OCI-LY7 (cell line): ENCODE measurements at regions not wholly inside any gene's neighbourhood (a gene's known extent, or its start where the extent isn't known, plus 50 kb on each side); places are given as distances from the start of the nearest gene placed in this dataset.

Experiments used
- BruUV-seq: library from RNA; stranded (reverse); fragments of 400-500 nt; replicated peaks from 2 replicates; lab custom pipeline; 2021; lab: Mats Ljungman, UMichigan
- CTCF ChIA-PET: fragments of 300-600 bp; sonication (Branson Sonifier 250); formaldehyde crosslinking; loops from one replicate; lab custom pipeline; 2022; ENCODE audit warnings: antibody characterized with exemption; ENCODE audit not compliant: unreplicated experiment; lab: Charles Lee
- POLR2A ChIA-PET: fragments of 300-600 bp; sonication (Branson Sonifier 250); formaldehyde crosslinking; loops from one replicate; lab custom pipeline; 2022; ENCODE audit warnings: antibody characterized with exemption; lab: Charles Lee
- DNase-seq: peaks from one replicate; pipeline ENCODE4 v3.0.0-alpha.2; 2015; ENCODE audit warnings: low spot score
- H2AFZ ChIP-seq: fragments of 200-600 bp; sonication (generic), shearing (Covaris generic); 2 replicates; pipeline ENCODE4 v1.6.1; 2014; ENCODE audit warnings: mild to moderate bottlenecking, antibody characterized with exemption, low read length, moderate library complexity
- H3K27ac ChIP-seq: fragments of 200-600 bp; sonication (generic); 2 replicates; pipeline ENCODE4 v1.5.1; 2014; ENCODE audit warnings: mixed run types, low read depth, mild to moderate bottlenecking, moderate library complexity, low read length, inconsistent platforms; ENCODE audit not compliant: poor library complexity, severe bottlenecking
- H3K36me3 ChIP-seq: fragments of 200-600 bp; sonication (generic); 2 replicates; pipeline ENCODE4 v1.6.1; 2014; ENCODE audit warnings: mild to moderate bottlenecking, antibody characterized with exemption, low read length, moderate library complexity, mixed read lengths; ENCODE audit not compliant: insufficient read depth
- H3K4me1 ChIP-seq: fragments of 200-600 bp; sonication (generic); 2 replicates; pipeline ENCODE4 v1.5.1; 2014; ENCODE audit warnings: mild to moderate bottlenecking, low read length; ENCODE audit not compliant: insufficient read depth, poor library complexity, severe bottlenecking
- H3K4me2 ChIP-seq: fragments of 200-600 bp; sonication (generic); 2 replicates; pipeline ENCODE4 v1.6.1; 2014; ENCODE audit warnings: mild to moderate bottlenecking, low read length
- H3K4me3 ChIP-seq: fragments of 200-600 bp; sonication (generic); 2 replicates; pipeline ENCODE4 v1.5.1; 2014; ENCODE audit warnings: mild to moderate bottlenecking, low read depth, low read length; ENCODE audit not compliant: poor library complexity, severe bottlenecking
- H3K79me2 ChIP-seq: fragments of 200-600 bp; sonication (generic); 2 replicates; pipeline ENCODE4 v1.6.1; 2016; ENCODE audit warnings: low read depth, mild to moderate bottlenecking, low read length, moderate library complexity, mixed read lengths; ENCODE audit not compliant: insufficient read depth
- H3K9me2 ChIP-seq: fragments of 200-600 bp; sonication (generic); 2 replicates; pipeline ENCODE4 v1.6.1; 2016; ENCODE audit warnings: mild to moderate bottlenecking, low read length, mixed read lengths; ENCODE audit not compliant: insufficient read depth
- H3K9me3 ChIP-seq: fragments of 200-600 bp; sonication (generic); 2 replicates; pipeline ENCODE4 v1.6.1; 2014; ENCODE audit warnings: mild to moderate bottlenecking, mixed run types, low read length, mixed read lengths
- H4K20me1 ChIP-seq: fragments of 200-600 bp; sonication (generic); 2 replicates; pipeline ENCODE4 v1.6.1; 2014; ENCODE audit warnings: mild to moderate bottlenecking, antibody characterized with exemption, low read length, moderate library complexity, mixed read lengths; ENCODE audit not compliant: insufficient read depth
- CTCF ChIP-seq: fragments of 200-600 bp; sonication (generic); conservative IDR thresholded peaks from 2 replicates; pipeline ENCODE4 v1.5.1; 2014; ENCODE audit warnings: mild to moderate bottlenecking, antibody characterized with exemption, low read length, moderate library complexity, mixed read lengths
- EZH2phosphoT487 ChIP-seq: fragments of 200-600 bp; sonication (generic); IDR thresholded peaks from 2 replicates; pipeline ENCODE4 v1.6.1; 2018; ENCODE audit warnings: low read depth, borderline replicate concordance, mild to moderate bottlenecking, mixed run types, antibody characterized with exemption, low read length, moderate library complexity, mixed read lengths
- intact Hi-C: fragments of 100-400 bp; cut with micrococcal nuclease; formaldehyde crosslinking; loops from one replicate; pipeline ENCODE4 v1.10.0; 2022; ENCODE audit not compliant: unreplicated experiment

- Histone ChIP-seq H3K36me3 (no peaks in the 10 kb centered on the region), H3K79me2 (no peaks in the 10 kb centered on the region), H3K4me1 (no peaks in the 10 kb centered on the region), H3K9me3 (no peaks in the 10 kb centered on the region), H3K4me3 (no peak overlapping the region), H3K9me2 (no peaks in the 10 kb centered on the region), H2AFZ (no peak overlapping the region), H3K27ac (no peak overlapping the region), H3K4me2 (no peak overlapping the region), H4K20me1 (no peaks in the 10 kb centered on the region)
- BruUV-seq: no TSS peak
- TF ChIP-seq EZH2phosphoT487 (no peak), CTCF (no peak)
- no peak for DNase-seq
- ChIA-PET POLR2A (no interaction called here), CTCF (no interaction called here)
- intact Hi-C loops: no loop called here
These were observed 296.7 kb downstream of the HINT1 start for GRCh38 chr5:130868186-130868840.

- Histone ChIP-seq H3K9me2 (no peaks in the 10 kb centered on the region), H3K4me2 (no peak overlapping the region), H4K20me1 (no peaks in the 10 kb centered on the region), H3K4me1 (no peaks in the 10 kb centered on the region), H3K79me2 (no peaks in the 10 kb centered on the region), H2AFZ (no peak overlapping the region), H3K36me3 (no peaks in the 10 kb centered on the region), H3K27ac (no peak overlapping the region), H3K4me3 (no peak overlapping the region), H3K9me3 (no peaks in the 10 kb centered on the region)
- no peak for TF ChIP-seq EZH2phosphoT487
- TF ChIP-seq CTCF: no peak
- ChIA-PET POLR2A (interaction anchor here (1.0 kb wide), 1 partner anchor 22 kb away, joined by 3 read pairs; no protein-coding TSS in a partner anchor), CTCF (no interaction called here)
- no TSS peak for BruUV-seq
- intact Hi-C loops: no loop called here
- DNase-seq: no peak
These were observed 319.8 kb downstream of the HINT1 start for GRCh38 chr5:130845049-130845765.
